ENCODE measurements at regions not wholly inside any gene's neighbourhood (a gene's known extent, or its start where the extent isn't known, plus 50 kb on each side); places are given as distances from the start of the nearest gene placed in this dataset.

DNA sequence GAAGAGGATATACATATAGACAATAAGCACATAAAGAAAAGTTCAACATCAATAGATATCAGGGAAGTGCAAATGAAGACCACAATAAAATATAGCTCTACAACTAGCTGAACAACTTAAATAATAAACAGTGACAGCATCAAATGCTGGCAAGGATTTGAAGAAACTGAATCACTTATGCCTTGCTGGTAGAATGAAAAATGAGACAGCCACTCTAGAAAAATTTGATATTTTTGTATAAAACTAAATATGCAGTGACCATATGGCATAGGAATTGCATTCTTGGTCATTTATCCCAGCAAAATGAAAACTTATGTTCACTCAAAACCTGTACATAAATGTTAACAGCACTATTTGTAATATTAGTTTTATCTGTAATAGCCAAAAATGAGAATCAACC lies 1102.0 kb downstream of the C4orf33 start (continued):
- TF ChIP-seq, protein P1, sequence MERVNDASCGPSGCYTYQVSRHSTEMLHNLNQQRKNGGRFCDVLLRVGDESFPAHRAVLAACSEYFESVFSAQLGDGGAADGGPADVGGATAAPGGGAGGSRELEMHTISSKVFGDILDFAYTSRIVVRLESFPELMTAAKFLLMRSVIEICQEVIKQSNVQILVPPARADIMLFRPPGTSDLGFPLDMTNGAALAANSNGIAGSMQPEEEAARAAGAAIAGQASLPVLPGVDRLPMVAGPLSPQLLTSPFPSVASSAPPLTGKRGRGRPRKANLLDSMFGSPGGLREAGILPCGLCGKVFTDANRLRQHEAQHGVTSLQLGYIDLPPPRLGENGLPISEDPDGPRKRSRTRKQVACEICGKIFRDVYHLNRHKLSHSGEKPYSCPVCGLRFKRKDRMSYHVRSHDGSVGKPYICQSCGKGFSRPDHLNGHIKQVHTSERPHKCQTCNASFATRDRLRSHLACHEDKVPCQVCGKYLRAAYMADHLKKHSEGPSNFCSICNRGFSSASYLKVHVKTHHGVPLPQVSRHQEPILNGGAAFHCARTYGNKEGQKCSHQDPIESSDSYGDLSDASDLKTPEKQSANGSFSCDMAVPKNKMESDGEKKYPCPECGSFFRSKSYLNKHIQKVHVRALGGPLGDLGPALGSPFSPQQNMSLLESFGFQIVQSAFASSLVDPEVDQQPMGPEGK (tag by site-specific recombination; IDR thresholded peaks at IDR 0.05) = no peak
- TF ChIP-seq ZNF610 (tag by site-specific recombination; IDR thresholded peaks at IDR 0.05; ENCODE audit: borderline replicate concordance) (no peak), ZFP41 (tag by site-specific recombination; IDR thresholded peaks at IDR 0.05; ENCODE audit: borderline replicate concordance) (no peak), HOXD13 (CRISPR knock-in tag; IDR thresholded peaks at IDR 0.05; ENCODE audit: borderline replicate concordance) (no peak), ZNF768 (tag by site-specific recombination; IDR thresholded peaks at IDR 0.05) (no peak)
- TF ChIP-seq, protein P2, sequence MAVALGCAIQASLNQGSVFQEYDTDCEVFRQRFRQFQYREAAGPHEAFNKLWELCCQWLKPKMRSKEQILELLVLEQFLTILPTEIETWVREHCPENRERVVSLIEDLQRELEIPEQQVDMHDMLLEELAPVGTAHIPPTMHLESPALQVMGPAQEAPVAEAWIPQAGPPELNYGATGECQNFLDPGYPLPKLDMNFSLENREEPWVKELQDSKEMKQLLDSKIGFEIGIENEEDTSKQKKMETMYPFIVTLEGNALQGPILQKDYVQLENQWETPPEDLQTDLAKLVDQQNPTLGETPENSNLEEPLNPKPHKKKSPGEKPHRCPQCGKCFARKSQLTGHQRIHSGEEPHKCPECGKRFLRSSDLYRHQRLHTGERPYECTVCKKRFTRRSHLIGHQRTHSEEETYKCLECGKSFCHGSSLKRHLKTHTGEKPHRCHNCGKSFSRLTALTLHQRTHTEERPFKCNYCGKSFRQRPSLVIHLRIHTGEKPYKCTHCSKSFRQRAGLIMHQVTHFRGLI (tag by site-specific recombination; IDR thresholded peaks at IDR 0.05) = no peak
- TF ChIP-seq, protein P3, sequence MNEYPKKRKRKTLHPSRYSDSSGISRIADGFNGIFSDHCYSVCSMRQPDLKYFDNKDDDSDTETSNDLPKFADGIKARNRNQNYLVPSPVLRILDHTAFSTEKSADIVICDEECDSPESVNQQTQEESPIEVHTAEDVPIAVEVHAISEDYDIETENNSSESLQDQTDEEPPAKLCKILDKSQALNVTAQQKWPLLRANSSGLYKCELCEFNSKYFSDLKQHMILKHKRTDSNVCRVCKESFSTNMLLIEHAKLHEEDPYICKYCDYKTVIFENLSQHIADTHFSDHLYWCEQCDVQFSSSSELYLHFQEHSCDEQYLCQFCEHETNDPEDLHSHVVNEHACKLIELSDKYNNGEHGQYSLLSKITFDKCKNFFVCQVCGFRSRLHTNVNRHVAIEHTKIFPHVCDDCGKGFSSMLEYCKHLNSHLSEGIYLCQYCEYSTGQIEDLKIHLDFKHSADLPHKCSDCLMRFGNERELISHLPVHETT (tag by site-specific recombination; IDR thresholded peaks at IDR 0.05) = no peak

DNA sequence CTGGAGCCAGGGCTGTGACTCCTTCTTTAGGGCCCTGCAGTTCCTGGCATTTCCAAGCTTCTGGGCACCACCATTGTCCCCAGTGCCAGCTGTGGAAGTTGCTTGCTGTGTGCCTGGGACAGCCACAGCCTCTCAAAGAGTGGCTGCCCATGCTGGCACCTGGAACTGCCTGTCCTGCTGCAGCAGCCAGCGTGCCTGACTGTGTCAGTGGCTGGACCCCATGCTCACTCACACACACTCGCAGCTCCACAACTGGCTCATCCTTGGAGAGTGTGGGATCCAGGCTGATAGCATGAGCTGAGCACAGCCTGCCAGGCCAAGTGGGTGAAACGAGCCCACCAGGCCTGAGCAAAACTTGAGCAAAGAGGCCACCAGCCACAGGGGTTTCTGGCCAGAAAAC lies 1107.6 kb downstream of the C4orf33 start:
- ChIA-PET POLR2A (no interaction called here), CTCF (no interaction called here)

More for the DNA sequence above, 1107.6 kb downstream of the C4orf33 start:
- H3K4me1 ChIP-seq (ENCODE audit: control insufficient read depth, insufficient read depth, low read length) = no peaks in the 10 kb centered on the region
- no peaks in the 10 kb centered on the region for H3K9me3 ChIP-seq (ENCODE audit: control insufficient read depth, insufficient read depth, low read depth, low read length)
- H3K4me3 ChIP-seq (ENCODE audit: low read depth, low read length) = no peak overlapping the region
- no peaks in the 10 kb centered on the region for H3K36me3 ChIP-seq (ENCODE audit: control insufficient read depth in 2 of 2, insufficient read depth in 1 of 2, low read length in 2 of 2)
- TF ChIP-seq ZNF629 (tag by site-specific recombination; IDR thresholded peaks at IDR 0.05) = no peak
- no peak for TF ChIP-seq ZNF510 (tag by site-specific recombination; IDR thresholded peaks at IDR 0.05; ENCODE audit: insufficient replicate concordance)
- TF ChIP-seq BCL11B (tag by site-specific recombination; IDR thresholded peaks at IDR 0.05; ENCODE audit: low read depth) = no peak
- no peak for TF ChIP-seq ZNF626 (tag by site-specific recombination; IDR thresholded peaks at IDR 0.05)
- no peak for TF ChIP-seq ZFP3 (tag by site-specific recombination; IDR thresholded peaks at IDR 0.05; ENCODE audit: low read depth)
- no peak for TF ChIP-seq ZNF341 (tag by site-specific recombination; IDR thresholded peaks at IDR 0.05; ENCODE audit: low read depth)
- TF ChIP-seq, protein P4, sequence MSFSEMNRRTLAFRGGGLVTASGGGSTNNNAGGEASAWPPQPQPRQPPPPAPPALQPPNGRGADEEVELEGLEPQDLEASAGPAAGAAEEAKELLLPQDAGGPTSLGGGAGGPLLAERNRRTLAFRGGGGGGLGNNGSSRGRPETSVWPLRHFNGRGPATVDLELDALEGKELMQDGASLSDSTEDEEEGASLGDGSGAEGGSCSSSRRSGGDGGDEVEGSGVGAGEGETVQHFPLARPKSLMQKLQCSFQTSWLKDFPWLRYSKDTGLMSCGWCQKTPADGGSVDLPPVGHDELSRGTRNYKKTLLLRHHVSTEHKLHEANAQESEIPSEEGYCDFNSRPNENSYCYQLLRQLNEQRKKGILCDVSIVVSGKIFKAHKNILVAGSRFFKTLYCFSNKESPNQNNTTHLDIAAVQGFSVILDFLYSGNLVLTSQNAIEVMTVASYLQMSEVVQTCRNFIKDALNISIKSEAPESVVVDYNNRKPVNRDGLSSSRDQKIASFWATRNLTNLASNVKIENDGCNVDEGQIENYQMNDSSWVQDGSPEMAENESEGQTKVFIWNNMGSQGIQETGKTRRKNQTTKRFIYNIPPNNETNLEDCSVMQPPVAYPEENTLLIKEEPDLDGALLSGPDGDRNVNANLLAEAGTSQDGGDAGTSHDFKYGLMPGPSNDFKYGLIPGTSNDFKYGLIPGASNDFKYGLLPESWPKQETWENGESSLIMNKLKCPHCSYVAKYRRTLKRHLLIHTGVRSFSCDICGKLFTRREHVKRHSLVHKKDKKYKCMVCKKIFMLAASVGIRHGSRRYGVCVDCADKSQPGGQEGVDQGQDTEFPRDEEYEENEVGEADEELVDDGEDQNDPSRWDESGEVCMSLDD (tag by site-specific recombination; IDR thresholded peaks at IDR 0.05) = no peak
- no peak for TF ChIP-seq ZNF175 (tag by site-specific recombination; IDR thresholded peaks at IDR 0.05)
- TF ChIP-seq ZNF555 (tag by site-specific recombination; conservative IDR thresholded peaks at IDR 0.05) = no peak
- TF ChIP-seq, protein P5, sequence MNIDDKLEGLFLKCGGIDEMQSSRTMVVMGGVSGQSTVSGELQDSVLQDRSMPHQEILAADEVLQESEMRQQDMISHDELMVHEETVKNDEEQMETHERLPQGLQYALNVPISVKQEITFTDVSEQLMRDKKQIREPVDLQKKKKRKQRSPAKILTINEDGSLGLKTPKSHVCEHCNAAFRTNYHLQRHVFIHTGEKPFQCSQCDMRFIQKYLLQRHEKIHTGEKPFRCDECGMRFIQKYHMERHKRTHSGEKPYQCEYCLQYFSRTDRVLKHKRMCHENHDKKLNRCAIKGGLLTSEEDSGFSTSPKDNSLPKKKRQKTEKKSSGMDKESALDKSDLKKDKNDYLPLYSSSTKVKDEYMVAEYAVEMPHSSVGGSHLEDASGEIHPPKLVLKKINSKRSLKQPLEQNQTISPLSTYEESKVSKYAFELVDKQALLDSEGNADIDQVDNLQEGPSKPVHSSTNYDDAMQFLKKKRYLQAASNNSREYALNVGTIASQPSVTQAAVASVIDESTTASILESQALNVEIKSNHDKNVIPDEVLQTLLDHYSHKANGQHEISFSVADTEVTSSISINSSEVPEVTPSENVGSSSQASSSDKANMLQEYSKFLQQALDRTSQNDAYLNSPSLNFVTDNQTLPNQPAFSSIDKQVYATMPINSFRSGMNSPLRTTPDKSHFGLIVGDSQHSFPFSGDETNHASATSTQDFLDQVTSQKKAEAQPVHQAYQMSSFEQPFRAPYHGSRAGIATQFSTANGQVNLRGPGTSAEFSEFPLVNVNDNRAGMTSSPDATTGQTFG (tag by site-specific recombination; IDR thresholded peaks at IDR 0.05; ENCODE audit: borderline replicate concordance) = no peak
- no peak for TF ChIP-seq ZNF184 (tag by site-specific recombination; IDR thresholded peaks at IDR 0.05)
- TF ChIP-seq, protein P6, sequence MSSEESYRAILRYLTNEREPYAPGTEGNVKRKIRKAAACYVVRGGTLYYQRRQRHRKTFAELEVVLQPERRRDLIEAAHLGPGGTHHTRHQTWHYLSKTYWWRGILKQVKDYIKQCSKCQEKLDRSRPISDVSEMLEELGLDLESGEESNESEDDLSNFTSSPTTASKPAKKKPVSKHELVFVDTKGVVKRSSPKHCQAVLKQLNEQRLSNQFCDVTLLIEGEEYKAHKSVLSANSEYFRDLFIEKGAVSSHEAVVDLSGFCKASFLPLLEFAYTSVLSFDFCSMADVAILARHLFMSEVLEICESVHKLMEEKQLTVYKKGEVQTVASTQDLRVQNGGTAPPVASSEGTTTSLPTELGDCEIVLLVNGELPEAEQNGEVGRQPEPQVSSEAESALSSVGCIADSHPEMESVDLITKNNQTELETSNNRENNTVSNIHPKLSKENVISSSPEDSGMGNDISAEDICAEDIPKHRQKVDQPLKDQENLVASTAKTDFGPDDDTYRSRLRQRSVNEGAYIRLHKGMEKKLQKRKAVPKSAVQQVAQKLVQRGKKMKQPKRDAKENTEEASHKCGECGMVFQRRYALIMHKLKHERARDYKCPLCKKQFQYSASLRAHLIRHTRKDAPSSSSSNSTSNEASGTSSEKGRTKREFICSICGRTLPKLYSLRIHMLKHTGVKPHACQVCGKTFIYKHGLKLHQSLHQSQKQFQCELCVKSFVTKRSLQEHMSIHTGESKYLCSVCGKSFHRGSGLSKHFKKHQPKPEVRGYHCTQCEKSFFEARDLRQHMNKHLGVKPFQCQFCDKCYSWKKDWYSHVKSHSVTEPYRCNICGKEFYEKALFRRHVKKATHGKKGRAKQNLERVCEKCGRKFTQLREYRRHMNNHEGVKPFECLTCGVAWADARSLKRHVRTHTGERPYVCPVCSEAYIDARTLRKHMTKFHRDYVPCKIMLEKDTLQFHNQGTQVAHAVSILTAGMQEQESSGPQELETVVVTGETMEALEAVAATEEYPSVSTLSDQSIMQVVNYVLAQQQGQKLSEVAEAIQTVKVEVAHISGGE (tag by site-specific recombination; conservative IDR thresholded peaks at IDR 0.05; ENCODE audit: low read depth) = no peak
- TF ChIP-seq ZNF112 (tag by site-specific recombination; IDR thresholded peaks at IDR 0.05) = no peak
- H3K27ac ChIP-seq (ENCODE audit: extremely low read depth, low read depth, low read length) = no peak overlapping the region

All from HEK293 (cell line).